ENCODE measurements at regions not wholly inside any gene's neighbourhood (a gene's known extent, or its start where the extent isn't known, plus 50 kb on each side); places are given as distances from the start of the nearest gene placed in this dataset.
"Not testable (repeated sequence)": the region's sequence is repeated elsewhere in the genome, so short reads cannot be mapped to it uniquely, and the experiment has no call there.

DNA sequence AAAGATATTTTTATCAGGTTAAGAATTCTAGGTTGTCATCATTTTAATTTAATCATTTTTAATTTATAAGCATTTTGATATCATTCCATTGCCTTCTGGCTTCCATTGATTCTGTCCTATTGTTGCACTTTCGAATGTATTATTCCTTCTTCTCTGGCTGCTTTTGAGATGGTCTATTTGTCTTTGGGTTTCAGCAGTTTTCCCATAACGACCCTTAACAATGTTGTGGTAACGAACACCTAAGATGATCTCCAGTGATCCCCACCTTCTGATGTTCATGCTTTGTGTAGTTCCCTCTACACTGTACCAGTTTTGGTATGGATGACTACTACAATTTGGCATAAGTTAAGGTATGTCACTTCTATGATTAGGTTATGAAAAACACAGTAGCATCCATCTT is 59.9 kb downstream of the MINAR1 start:
- DNase-seq (ENCODE audit: low read depth) = no peak

GRCh38 chr15:79494384-79494909 is 62.3 kb downstream of the MINAR1 start:
- no peak for DNase-seq (ENCODE audit: low read depth)

- DNase-seq (ENCODE audit: low read depth) = no peak
Observed at GRCh38 chr15:79494963-79495755, 63.0 kb downstream of the MINAR1 start.

DNA sequence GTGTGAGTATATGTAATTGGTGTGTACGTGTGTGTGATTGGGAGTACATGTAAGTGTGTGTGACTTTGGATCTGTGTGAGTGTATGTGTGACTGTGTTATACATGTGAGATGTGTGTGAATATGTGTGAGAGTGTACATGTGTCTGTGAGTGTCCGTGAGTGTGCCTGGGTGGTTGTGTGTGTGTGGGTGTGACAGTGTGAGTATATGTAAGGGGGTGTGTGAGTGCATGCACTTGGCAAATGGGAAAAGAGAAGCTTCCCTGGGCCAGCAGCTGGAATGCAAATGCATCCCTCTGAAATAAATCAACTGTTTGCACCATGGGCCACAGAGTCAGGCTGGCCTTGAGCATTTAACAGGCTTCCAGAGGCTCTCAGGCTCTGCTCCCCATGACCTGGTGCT is 63.6 kb downstream of the MINAR1 start:
- DNase-seq (ENCODE audit: low read depth) = no peak

GRCh38 chr15:79496838-79497237 is 64.7 kb downstream of the MINAR1 start:
- no peak for DNase-seq (ENCODE audit: low read depth)

DNA sequence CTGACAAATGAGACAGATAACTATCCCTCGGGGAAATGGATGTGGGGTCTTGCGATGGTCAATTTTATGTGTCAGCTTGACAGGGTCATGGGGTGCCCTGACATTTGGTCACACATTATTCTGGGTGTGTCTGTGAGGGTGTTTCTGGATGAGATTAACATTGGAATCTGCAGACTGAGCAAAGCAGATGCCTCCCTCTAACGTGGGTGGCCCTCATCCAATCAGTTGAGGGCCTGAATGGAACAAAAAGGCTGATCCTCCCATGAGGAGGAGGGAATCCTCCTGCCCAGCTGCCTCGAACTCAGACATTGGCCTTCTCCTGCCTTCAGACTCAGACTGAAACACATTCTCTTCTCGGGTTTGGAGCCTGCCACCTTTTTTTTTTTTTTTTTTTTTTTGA is 69.0 kb downstream of the MINAR1 start:
- no peak for DNase-seq (ENCODE audit: low read depth)

DNA sequence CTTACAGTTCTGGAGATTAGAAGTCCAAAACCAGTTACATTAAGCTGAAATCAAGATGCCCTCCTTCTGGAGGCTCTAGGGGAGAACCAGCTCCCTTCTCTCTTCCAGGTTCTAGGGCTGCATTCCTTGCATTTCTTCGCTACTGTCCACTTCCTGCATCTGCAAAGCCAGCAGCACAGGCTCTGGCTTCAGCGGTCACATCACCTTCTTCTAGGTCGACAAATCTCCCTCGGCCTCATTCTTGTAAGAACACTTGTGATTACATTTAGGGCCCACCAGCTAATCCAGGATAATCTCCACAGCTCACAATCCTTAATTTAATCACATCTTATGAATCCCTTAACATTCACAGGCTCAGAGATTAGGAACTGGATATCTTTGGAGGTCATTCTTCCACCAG is 73.8 kb downstream of the MINAR1 start:
- DNase-seq (ENCODE audit: low read depth) = no peak

- DNase-seq (ENCODE audit: low read depth) = not testable (repeated sequence)
Observed at GRCh38 chr15:79512844-79513243, 80.7 kb downstream of the MINAR1 start.

DNA sequence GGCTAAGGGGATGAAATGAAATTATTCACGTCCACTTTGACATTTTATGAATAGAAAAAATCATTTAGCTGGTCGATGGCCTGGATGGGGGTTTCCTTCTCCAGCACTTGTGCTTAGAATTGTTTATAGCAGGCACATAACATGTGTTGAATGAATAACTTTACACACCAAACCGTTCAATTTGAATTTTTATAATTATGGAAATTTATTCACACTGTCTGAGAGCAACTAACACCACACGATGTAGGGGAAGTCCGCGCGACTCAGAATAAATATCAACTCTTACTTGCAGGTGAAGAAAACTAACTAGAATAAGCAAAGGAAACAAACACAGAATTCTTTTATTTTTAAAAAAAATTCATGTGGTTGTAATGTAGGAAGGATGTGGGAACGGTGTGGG is 81.3 kb downstream of the MINAR1 start:
- DNase-seq (ENCODE audit: low read depth) = no peak

GRCh38 chr15:79513940-79514339 is 81.8 kb downstream of the MINAR1 start:
- DNase-seq (ENCODE audit: low read depth) = no peak

DNA sequence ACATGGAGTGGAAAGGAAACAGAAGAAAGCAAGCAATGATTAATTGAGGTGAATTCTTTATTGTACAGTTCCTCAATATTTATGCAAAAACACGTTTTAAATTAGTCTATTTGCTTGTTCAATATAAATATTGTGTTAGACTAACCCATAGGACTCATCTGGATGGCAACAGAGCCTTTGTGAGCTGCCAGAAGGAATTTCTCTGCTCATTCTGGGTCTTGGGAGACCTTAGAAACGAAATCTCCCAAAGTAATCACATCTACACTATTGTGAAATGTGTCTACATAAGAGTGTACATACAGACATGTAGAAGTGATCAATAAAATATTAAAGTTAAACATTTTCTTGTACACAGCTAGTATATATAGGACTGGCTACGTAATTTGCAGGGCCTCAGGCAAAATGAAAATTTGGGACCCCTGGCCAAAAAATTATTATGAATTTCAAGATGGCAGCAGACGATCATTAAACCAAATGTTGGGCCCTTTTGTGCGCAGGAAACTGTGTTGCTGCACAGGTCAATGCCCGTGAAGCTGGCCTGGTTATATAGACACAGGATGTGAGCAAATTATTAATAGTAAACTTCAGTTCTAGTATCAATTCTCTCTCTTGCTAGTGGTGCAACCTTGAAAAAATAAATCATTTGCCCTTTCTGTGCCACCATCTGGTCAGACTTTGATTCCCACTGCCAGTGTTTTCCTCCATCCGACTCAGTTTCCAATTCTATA is 83.3 kb downstream of the MINAR1 start:
- no peak for DNase-seq (ENCODE audit: low read depth)

GRCh38 chr15:79516155-79516554 is 84.0 kb downstream of the MINAR1 start:
- DNase-seq (ENCODE audit: low read depth) = no peak

- no peak for DNase-seq (ENCODE audit: low read depth)
Observed at GRCh38 chr15:79516646-79517045, 84.5 kb downstream of the MINAR1 start.

- DNase-seq (ENCODE audit: low read depth) = no peak
Observed at GRCh38 chr15:79519628-79520027, 87.5 kb downstream of the MINAR1 start.

DNA sequence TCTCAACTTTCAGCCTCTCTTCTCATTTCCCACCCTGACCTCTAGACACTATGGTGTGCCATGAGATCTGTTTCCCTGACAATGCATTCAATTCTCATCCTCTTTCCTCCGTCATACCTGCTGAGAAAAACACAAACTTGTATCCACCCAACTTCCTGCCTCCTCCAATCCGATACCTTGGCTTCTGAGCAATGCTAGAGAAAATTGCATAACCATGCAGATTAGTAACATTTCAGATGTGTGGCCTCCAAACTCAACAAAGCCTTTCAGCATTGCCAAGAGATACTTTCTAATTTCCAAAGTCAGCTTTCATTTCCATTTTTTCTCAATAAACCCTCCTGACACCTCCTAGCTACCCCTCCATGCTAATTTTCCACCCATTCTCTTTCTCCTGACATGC is 88.5 kb downstream of the MINAR1 start:
- DNase-seq (ENCODE audit: low read depth) = no peak

DNA sequence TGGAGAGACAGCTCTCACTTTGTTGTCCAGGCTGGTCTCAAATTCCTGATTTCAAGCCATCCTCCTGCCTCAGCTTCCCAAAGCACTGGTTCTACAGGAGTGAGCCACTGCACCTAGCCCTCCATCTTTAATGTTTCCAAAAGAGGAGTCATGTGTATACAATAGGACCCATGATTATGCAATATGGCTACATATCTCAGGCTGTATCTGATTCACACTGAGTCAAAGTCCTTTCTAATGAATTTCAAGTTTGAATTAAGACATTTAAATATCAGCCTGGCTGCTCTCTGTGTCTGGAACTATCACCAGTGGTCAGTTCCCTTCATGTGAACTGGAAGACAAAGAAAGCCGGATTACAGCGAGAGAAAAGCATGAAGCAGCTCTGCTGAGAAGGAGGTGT is 90.5 kb downstream of the MINAR1 start:
- DNase-seq (ENCODE audit: low read depth) = no peak

- no peak for DNase-seq (ENCODE audit: low read depth)
Observed at GRCh38 chr15:79523266-79523665, 91.1 kb downstream of the MINAR1 start.

DNA sequence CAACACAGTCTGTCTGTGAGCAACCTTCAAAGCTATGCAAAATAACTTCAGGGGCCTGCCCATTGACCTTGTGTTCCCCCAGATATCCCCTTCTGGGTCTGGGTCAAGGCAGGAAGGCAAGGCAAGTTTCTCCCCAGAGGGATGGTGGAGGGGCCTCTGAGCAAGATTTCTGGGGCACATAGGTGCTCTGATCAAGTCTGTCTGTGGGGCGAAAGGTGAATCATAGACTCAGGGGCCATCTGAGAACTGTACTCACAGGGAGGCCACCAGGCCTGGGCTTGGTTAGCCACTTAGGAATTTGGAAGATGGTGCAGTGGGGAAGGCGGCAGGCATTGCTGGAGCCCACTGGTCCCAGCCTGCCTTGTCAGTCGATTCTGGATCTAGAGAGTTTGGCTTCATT is 92.4 kb downstream of the MINAR1 start:
- no peak for DNase-seq (ENCODE audit: low read depth)

GRCh38 chr15:79526376-79526775 is 94.2 kb downstream of the MINAR1 start:
- DNase-seq (ENCODE audit: low read depth) = no peak

DNA sequence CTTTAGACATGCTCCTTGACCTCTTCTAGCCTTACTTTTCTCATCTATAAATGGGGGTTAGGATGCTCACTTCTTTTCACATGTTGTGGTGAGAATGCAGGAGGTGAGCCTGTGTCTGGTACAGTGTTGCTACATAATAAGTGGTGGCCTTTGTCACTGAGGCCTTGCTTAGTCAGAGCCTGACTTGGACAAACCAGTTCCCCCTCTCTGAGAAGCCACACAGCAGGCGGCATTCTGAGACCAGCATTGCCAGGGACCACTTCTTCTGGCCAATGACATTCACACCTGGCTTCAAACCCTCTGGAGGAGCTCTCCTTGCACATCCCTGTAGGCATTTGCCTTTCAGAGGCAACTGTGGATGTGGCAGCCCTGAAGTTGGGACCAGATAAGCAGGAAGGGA is 95.7 kb downstream of the MINAR1 start:
- no peak for DNase-seq (ENCODE audit: low read depth)

DNA sequence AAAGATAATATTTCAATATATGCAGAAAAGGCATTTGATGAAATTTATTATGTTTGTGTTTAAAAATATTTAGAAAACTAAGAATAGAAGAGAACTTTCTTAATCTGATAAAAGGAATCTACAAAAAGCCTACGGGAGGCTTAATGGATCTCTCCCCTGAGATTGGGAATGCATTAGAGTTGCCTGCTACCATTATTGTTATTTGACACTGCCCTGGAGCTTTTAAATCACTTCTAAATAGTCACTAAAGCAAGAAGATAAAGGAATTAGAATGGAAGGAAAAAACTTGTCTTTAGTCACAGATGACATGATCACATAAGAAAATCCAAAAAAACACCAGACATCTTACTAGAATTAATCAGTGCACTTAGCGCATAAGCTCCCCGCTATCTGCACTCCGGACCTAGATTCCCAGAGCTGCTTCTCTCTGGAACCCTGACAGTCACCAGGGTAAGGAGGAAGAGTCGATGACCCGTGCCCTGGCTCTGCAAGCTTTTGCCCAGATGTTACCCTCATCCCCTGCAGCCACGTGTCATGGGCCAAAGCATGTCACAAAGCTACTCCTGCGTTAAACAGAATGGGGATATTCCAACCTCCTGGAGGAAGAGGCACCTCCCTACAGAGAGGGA is 97.1 kb downstream of the MINAR1 start:
- DNase-seq (ENCODE audit: low read depth) = no peak

DNA sequence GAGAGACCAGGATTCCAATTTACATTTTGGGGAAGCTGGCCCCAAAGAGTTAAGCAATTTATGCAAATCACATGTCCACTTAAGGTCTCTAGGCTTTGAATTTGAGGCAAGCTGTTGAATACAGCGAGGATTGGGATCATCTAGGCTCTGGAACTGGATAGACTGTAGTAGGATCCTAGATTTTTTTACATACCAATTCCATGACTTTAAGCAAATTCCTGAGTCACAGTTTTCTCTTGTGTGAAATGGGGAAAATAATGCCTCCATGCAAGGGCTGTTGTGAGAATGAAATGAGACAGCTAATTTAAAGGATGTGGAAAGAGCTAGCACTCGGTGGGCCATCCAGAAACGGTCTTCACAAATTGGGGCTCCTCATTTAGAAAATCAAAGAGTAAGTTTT is 103.4 kb downstream of the MINAR1 start:
- no peak for DNase-seq (ENCODE audit: low read depth)

GRCh38 chr15:79538527-79538926 is 106.4 kb downstream of the MINAR1 start:
- no peak for DNase-seq (ENCODE audit: low read depth)

All from activated T-cell treated with anti-CD3 and anti-CD28 coated beads for 24 hours (primary cell).